Epithelial cell of esophagus (primary cell): ENCODE measurements at regions not wholly inside any gene's neighbourhood (a gene's known extent, or its start where the extent isn't known, plus 50 kb on each side); places are given as distances from the start of the nearest gene placed in this dataset.
A peak's percentile ranks its signal among the peaks of the same experiment; 100 is the strongest.
"Not testable (repeated sequence)": the region's sequence is repeated elsewhere in the genome, so short reads cannot be mapped to it uniquely, and the experiment has no call there.

Experiments
- DNase-seq: peaks from one replicate; pipeline ENCODE4 v3.0.0; 2010; ENCODE audit warnings: low read depth
- H3K4me3 ChIP-seq: 2 replicates; pipeline ENCODE4 v1.5.1; 2011; ENCODE audit warnings: mild to moderate bottlenecking, low read length, control low read depth
- CTCF ChIP-seq: IDR thresholded peaks from 2 replicates; pipeline ENCODE4 v1.5.1; 2011; ENCODE audit warnings: low read depth, mild to moderate bottlenecking, low read length, control low read depth, inconsistent platforms; ENCODE audit not compliant: insufficient read depth; ENCODE audit errors: missing control alignments

DNA sequence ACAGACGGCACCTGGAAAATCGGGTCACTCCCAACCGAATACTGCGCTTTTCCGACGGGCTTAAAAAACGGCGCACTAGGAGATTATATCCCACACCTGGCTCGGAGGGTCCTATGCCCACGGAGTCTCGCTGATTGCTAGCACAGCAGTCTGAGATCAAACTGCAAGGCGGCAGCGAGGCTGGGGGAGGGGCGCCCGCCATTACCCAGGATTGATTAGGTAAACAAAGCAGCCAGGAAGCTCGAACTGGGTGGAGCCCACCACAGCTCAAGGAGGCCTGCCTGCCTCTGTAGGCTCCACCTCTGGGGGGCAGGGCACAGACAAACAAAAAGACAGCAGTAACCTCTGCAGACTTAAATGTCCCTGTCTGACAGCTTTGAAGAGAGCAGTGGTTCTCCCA is 64.5 kb downstream of the SLC30A10 start:
- not testable (repeated sequence) for H3K4me3 ChIP-seq

GRCh38 chr1:219862366-219862765 is 66.0 kb downstream of the SLC30A10 start:
- H3K4me3 ChIP-seq: no peak overlapping the region
- DNase-seq: no peak
- no peak for TF ChIP-seq CTCF

More for the DNA sequence above, 64.5 kb downstream of the SLC30A10 start:
- not testable (repeated sequence) for DNase-seq

DNA sequence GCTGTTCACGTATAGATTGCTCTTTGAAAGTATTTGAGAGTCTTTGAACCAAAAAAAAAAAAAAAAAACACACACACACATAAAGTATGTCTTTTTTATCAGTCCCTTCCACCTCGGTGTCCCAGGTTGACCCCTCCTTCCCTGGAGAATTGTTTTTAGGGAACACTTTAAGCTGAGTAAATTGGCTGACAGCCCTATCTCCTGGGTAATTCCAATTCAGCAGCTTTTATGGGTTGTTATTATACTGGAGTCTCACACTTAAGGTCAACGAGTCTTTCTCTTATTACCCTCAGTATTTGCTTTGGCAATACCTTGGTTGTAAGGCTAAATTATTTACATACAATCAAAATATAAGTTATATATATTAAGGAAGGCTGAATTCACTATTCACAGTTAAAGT is 69.4 kb downstream of the SLC30A10 start:
- no peak for DNase-seq
- no peak overlapping the region for H3K4me3 ChIP-seq
- TF ChIP-seq CTCF: no peak

DNA sequence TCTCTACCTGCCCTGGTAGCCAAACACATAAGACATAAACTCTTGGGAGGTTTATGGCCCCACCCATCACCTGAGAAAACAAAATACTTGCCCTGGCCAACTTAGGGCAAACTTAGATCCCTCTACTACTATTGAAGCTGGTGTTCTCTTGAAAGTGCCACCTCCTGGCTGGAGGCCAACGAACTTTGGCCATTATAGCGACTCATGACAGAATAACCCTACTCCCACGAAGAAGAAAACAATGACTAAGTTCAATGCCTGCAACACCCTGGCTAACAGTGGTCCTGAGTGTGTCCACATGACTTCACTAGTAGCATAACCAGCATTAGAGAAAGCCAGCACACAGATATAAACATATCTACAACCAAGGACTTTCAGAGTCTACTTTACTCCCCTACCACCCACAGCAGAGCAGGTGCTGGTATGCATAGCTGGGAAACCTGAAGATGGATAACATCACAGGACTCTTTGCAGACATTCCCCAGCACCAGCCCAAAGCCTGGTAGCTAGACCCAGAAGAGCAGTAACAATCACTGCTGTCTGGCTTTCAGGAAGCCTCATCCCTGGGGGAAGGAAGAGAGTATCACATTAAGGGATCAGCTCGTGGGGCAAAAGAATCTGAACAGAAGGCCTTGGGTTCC is 81.0 kb downstream of the SLC30A10 start:
- TF ChIP-seq CTCF: no peak
- no peak overlapping the region for H3K4me3 ChIP-seq
- DNase-seq: peak; percentile 4

- not testable (repeated sequence) for H3K4me3 ChIP-seq, DNase-seq
Observed at GRCh38 chr1:219839595-219839994, 88.8 kb downstream of the SLC30A10 start.

GRCh38 chr1:219837994-219838294 is 90.4 kb downstream of the SLC30A10 start:
- no peak for DNase-seq
- H3K4me3 ChIP-seq: no peak overlapping the region
- TF ChIP-seq CTCF: no peak

GRCh38 chr1:219837274-219837993 is 90.9 kb downstream of the SLC30A10 start:
- TF ChIP-seq CTCF: peak; percentile 65
- peak; percentile 67 for DNase-seq
- no peak overlapping the region for H3K4me3 ChIP-seq

DNA sequence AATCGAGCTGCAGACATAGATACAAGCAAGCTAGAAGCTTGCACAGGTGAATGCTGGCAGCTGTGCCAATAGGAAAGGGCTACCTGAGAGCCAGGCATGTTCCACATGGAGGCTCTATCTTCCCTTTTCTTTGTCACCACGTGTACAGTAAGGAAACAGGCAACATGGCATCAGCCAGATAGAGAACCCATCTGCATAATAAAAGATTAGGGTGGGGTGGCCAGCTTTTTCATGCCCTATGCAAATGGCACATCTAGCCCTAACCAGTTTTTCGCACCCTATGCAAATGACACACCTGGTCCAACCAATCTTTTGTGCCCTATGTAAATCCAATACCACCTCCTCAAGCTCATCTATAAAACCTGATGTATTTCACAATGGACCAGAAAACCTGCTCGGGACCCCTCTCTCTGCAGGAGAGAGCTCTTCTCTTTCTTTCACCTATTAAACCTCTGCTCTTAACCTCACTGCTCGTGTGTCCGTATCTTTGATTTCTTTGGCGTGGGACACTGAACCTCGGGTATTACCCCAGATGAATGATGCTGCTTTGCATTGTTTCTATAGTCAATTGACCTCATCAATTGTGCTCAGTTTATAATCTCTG is 93.9 kb downstream of the SLC30A10 start:
- DNase-seq: no peak
- no peak for TF ChIP-seq CTCF
- H3K4me3 ChIP-seq: no peak overlapping the region
